Omental fat pad (tissue), 3 donors: ENCODE measurements at regions not wholly inside any gene's neighbourhood (a gene's known extent, or its start where the extent isn't known, plus 50 kb on each side); places are given as distances from the start of the nearest gene placed in this dataset.
A peak's percentile ranks its signal among the peaks of the same experiment; 100 is the strongest.
"Not testable (repeated sequence)": the region's sequence is repeated elsewhere in the genome, so short reads cannot be mapped to it uniquely, and the experiment has no call there.

Experiments
- ATAC-seq: fragments of 150-250 bp; one replicate; pipeline ENCODE4 v1.9.1; 2016; ENCODE audit warnings: mild to moderate bottlenecking, moderate library complexity; ENCODE audit not compliant: low FRiP score
- DNase-seq: peaks from one replicate; pipeline ENCODE4 v3.0.0-alpha.2; 2019; ENCODE audit warnings: low spot score
- TF ChIP-seq, protein P1 (sequence below), 3 donors: fragments of 450-650 bp; IDR thresholded peaks; one replicate each; pipeline ENCODE4 v1.5.1; 2016 to 2017; ENCODE audit warnings: antibody characterized with exemption in 3 of 3, mild to moderate bottlenecking in 3 of 3, moderate library complexity in 2 of 3

- ATAC-seq (no peak), DNase-seq (no peak)
- TF ChIP-seq, protein P1, sequence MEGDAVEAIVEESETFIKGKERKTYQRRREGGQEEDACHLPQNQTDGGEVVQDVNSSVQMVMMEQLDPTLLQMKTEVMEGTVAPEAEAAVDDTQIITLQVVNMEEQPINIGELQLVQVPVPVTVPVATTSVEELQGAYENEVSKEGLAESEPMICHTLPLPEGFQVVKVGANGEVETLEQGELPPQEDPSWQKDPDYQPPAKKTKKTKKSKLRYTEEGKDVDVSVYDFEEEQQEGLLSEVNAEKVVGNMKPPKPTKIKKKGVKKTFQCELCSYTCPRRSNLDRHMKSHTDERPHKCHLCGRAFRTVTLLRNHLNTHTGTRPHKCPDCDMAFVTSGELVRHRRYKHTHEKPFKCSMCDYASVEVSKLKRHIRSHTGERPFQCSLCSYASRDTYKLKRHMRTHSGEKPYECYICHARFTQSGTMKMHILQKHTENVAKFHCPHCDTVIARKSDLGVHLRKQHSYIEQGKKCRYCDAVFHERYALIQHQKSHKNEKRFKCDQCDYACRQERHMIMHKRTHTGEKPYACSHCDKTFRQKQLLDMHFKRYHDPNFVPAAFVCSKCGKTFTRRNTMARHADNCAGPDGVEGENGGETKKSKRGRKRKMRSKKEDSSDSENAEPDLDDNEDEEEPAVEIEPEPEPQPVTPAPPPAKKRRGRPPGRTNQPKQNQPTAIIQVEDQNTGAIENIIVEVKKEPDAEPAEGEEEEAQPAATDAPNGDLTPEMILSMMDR (IDR thresholded peaks at IDR 0.05), result no peak
Measured at GRCh38 chr18:76274468-76275289, 220.4 kb downstream of the ZNF516 start.

- TF ChIP-seq, protein P1 (IDR thresholded peaks at IDR 0.05), result no peak
- ATAC-seq (no peak), DNase-seq (no peak)
Measured at GRCh38 chr18:76273956-76274355, 221.1 kb downstream of the ZNF516 start.

GRCh38 chr18:76273036-76273545, 222.0 kb downstream of the ZNF516 start:
- TF ChIP-seq, protein P1 (IDR thresholded peaks at IDR 0.05), result no peak
- ATAC-seq (no peak), DNase-seq (no peak)

GRCh38 chr18:76267423-76267822, 227.6 kb downstream of the ZNF516 start:
- not testable (repeated sequence) for ATAC-seq, DNase-seq

- no peak for ATAC-seq
- TF ChIP-seq, protein P1 (IDR thresholded peaks at IDR 0.05), result no peak
- DNase-seq, result no peak
Measured at GRCh38 chr18:76266236-76266991, 228.6 kb downstream of the ZNF516 start.

DNA sequence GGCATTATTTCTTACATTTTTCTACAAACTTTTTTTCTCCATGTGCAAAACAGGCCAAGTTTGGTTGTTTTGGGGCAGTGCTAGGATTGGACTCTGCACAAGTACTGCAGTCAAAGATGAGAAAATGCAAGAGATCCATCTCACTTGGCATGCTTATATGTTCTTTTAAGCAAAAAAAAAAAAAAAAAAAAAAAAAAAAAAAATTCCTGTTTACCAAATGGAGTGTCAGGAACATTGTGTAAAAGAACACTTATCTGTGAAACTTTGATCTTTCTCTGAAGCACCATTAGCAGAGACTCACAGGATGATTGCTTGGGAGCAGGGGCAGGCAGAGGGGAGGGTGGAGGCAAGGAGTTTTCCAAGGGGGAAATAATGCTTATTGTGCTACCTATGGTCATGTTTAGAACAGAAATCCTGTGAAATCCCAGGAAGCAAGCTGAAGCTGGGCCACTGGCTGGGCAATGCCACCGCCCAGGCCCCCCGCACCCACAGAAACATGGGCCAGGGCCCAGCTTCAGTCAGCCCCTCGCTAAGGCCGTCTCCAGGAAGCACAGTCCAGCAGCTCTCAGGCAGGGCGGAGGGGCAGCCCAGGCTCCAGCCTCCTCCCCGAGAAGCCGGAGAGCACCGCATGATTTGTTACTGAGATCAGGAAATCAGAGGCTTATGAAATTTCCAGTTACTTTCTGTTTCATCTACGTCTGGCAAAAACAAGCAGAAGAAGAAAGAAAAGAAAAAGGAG, 229.4 kb downstream of the ZNF516 start:
- DNase-seq, result no peak
- peak; percentile 93 for ATAC-seq
- TF ChIP-seq, protein P1 (IDR thresholded peaks at IDR 0.05), result no peak

- ATAC-seq (no peak), DNase-seq (no peak)
- TF ChIP-seq, protein P1 (IDR thresholded peaks at IDR 0.05), result no peak
Measured at GRCh38 chr18:76264876-76265250, 230.2 kb downstream of the ZNF516 start.
